HEK293 (cell line): ENCODE measurements at regions not wholly inside any gene's neighbourhood (a gene's known extent, or its start where the extent isn't known, plus 50 kb on each side); places are given as distances from the start of the nearest gene placed in this dataset.

Experiments used
- BCL11B ChIP-seq: fragments of 450-650 bp; formaldehyde crosslinking; IDR thresholded peaks from 2 replicates; pipeline ENCODE4 v1.5.1; 2016; ENCODE audit warnings: low read depth, missing biosample characterization, missing genetic modification characterization
- FEZF1 ChIP-seq: fragments of 450-650 bp; formaldehyde crosslinking; IDR thresholded peaks from 2 replicates; pipeline ENCODE4 v1.5.1; 2016; ENCODE audit warnings: missing biosample characterization, missing genetic modification characterization
- GFI1B ChIP-seq: fragments of 450-650 bp; formaldehyde crosslinking; IDR thresholded peaks from 2 replicates; pipeline ENCODE4 v1.5.1; 2016; ENCODE audit warnings: missing biosample characterization, missing genetic modification characterization
- KLF16 ChIP-seq: fragments of 450-650 bp; formaldehyde crosslinking; IDR thresholded peaks from 2 replicates; pipeline ENCODE4 v1.5.1; 2017; ENCODE audit warnings: missing biosample characterization, missing genetic modification characterization
- MZF1 ChIP-seq: fragments of 450-650 bp; formaldehyde crosslinking; IDR thresholded peaks from 2 replicates; pipeline ENCODE4 v1.5.1; 2017; ENCODE audit warnings: missing biosample characterization, missing genetic modification characterization, borderline replicate concordance
- PBX3 ChIP-seq: sonication (generic); formaldehyde crosslinking; IDR thresholded peaks from 2 replicates; pipeline ENCODE4 v1.8.1; 2022; ENCODE audit warnings: mild to moderate bottlenecking, moderate library complexity, missing genetic modification reagents
- SALL2 ChIP-seq: fragments of 450-650 bp; formaldehyde crosslinking; IDR thresholded peaks from 2 replicates; pipeline ENCODE4 v1.5.0; 2017; ENCODE audit warnings: missing biosample characterization, mild to moderate bottlenecking, missing genetic modification characterization, borderline replicate concordance
- SP7 ChIP-seq: fragments of 450-650 bp; formaldehyde crosslinking; IDR thresholded peaks from 2 replicates; pipeline ENCODE4 v1.5.1; 2016; ENCODE audit warnings: missing biosample characterization, missing genetic modification characterization
- ZBTB20 ChIP-seq: fragments of 450-650 bp; formaldehyde crosslinking; IDR thresholded peaks from 2 replicates; pipeline ENCODE4 v1.5.1; 2016; ENCODE audit warnings: missing biosample characterization, missing genetic modification characterization
- ZBTB48 ChIP-seq: fragments of 450-650 bp; formaldehyde crosslinking; IDR thresholded peaks from 2 replicates; pipeline ENCODE4 v1.5.1; 2016; ENCODE audit warnings: missing biosample characterization, missing genetic modification characterization
- ZEB2 ChIP-seq: fragments of 450-650 bp; formaldehyde crosslinking; IDR thresholded peaks from 2 replicates; pipeline ENCODE4 v1.5.1; 2016; ENCODE audit warnings: missing biosample characterization, missing genetic modification characterization
- ZFHX2 ChIP-seq: fragments of 450-650 bp; formaldehyde crosslinking; conservative IDR thresholded peaks from 2 replicates; pipeline ENCODE4 v1.5.1; 2016; ENCODE audit warnings: missing biosample characterization, missing genetic modification characterization
- ZIC2 ChIP-seq: fragments of 450-650 bp; formaldehyde crosslinking; IDR thresholded peaks from 2 replicates; pipeline ENCODE4 v1.5.1; 2016; ENCODE audit warnings: missing biosample characterization, missing genetic modification characterization
- ZNF132 ChIP-seq: fragments of 450-650 bp; formaldehyde crosslinking; IDR thresholded peaks from 2 replicates; pipeline ENCODE4 v1.5.1; 2017; ENCODE audit warnings: missing biosample characterization, missing genetic modification characterization, borderline replicate concordance
- ZNF133 ChIP-seq: fragments of 450-650 bp; formaldehyde crosslinking; IDR thresholded peaks from 2 replicates; pipeline ENCODE4 v1.5.1; 2016; ENCODE audit warnings: missing biosample characterization, missing genetic modification characterization
- ZNF148 ChIP-seq: fragments of 450-650 bp; formaldehyde crosslinking; IDR thresholded peaks from 2 replicates; pipeline ENCODE4 v1.5.0; 2017; ENCODE audit warnings: missing biosample characterization, missing genetic modification characterization, borderline replicate concordance
- ZNF211 ChIP-seq: fragments of 450-650 bp; formaldehyde crosslinking; IDR thresholded peaks from 2 replicates; pipeline ENCODE4 v1.5.1; 2016; ENCODE audit warnings: low read depth, missing biosample characterization, missing genetic modification characterization
- ZNF223 ChIP-seq: fragments of 450-650 bp; formaldehyde crosslinking; IDR thresholded peaks from 2 replicates; pipeline ENCODE4 v1.5.1; 2016; ENCODE audit warnings: missing biosample characterization, missing genetic modification characterization
- ZNF24 ChIP-seq: fragments of 450-650 bp; formaldehyde crosslinking; IDR thresholded peaks from 2 replicates; pipeline ENCODE4 v1.5.1; 2016; ENCODE audit warnings: missing biosample characterization, missing genetic modification characterization
- ZNF248 ChIP-seq: fragments of 450-650 bp; formaldehyde crosslinking; IDR thresholded peaks from 2 replicates; pipeline ENCODE4 v1.5.1; 2017; ENCODE audit warnings: missing biosample characterization, missing genetic modification characterization
- ZNF266 ChIP-seq: fragments of 450-650 bp; formaldehyde crosslinking; IDR thresholded peaks from 2 replicates; pipeline ENCODE4 v1.5.1; 2016; ENCODE audit warnings: missing biosample characterization, missing genetic modification characterization, low read depth
- ZNF423 ChIP-seq: fragments of 450-650 bp; formaldehyde crosslinking; IDR thresholded peaks from 2 replicates; pipeline ENCODE4 v1.5.1; 2016; ENCODE audit warnings: missing biosample characterization, missing genetic modification characterization
- ZNF48 ChIP-seq: fragments of 450-650 bp; formaldehyde crosslinking; IDR thresholded peaks from 2 replicates; pipeline ENCODE4 v1.5.1; 2016; ENCODE audit warnings: missing biosample characterization, missing genetic modification characterization
- ZNF560 ChIP-seq: fragments of 450-650 bp; formaldehyde crosslinking; IDR thresholded peaks from 2 replicates; pipeline ENCODE4 v1.5.1; 2017; ENCODE audit warnings: missing biosample characterization, missing genetic modification characterization, borderline replicate concordance
- ZNF580 ChIP-seq: fragments of 450-650 bp; formaldehyde crosslinking; IDR thresholded peaks from 2 replicates; pipeline ENCODE4 v1.5.1; 2016; ENCODE audit warnings: missing biosample characterization, missing genetic modification characterization
- ZNF585B ChIP-seq: fragments of 450-650 bp; formaldehyde crosslinking; IDR thresholded peaks from 2 replicates; pipeline ENCODE4 v1.5.1; 2016; ENCODE audit warnings: missing biosample characterization, missing genetic modification characterization
- ZNF610 ChIP-seq: fragments of 450-650 bp; formaldehyde crosslinking; IDR thresholded peaks from 2 replicates; pipeline ENCODE4 v1.5.1; 2016; ENCODE audit warnings: missing biosample characterization, missing genetic modification characterization, borderline replicate concordance
- ZNF670 ChIP-seq: fragments of 450-650 bp; formaldehyde crosslinking; IDR thresholded peaks from 2 replicates; pipeline ENCODE4 v1.5.1; 2016; ENCODE audit warnings: missing biosample characterization, missing genetic modification characterization, low read depth
- ZNF76 ChIP-seq: fragments of 450-650 bp; formaldehyde crosslinking; IDR thresholded peaks from 2 replicates; pipeline ENCODE4; 2016; ENCODE audit warnings: low read depth, missing biosample characterization, missing genetic modification characterization, borderline replicate concordance
- ZNF792 ChIP-seq: fragments of 450-650 bp; formaldehyde crosslinking; IDR thresholded peaks from 2 replicates; pipeline ENCODE4 v1.5.1; 2016; ENCODE audit warnings: missing biosample characterization, missing genetic modification characterization
- ZNF830 ChIP-seq: fragments of 450-650 bp; IDR thresholded peaks from 2 replicates; pipeline ENCODE4 v1.5.0; 2018; ENCODE audit warnings: missing biosample characterization, missing genetic modification characterization, low read depth, mild to moderate bottlenecking, moderate library complexity
- TF ChIP-seq, protein P1 (sequence below): fragments of 450-650 bp; formaldehyde crosslinking; IDR thresholded peaks from 2 replicates; pipeline ENCODE4 v1.5.1; 2016; ENCODE audit warnings: missing biosample characterization, missing genetic modification characterization
- TF ChIP-seq, protein P2 (sequence below): fragments of 450-650 bp; formaldehyde crosslinking; IDR thresholded peaks from 2 replicates; pipeline ENCODE4 v1.5.1; 2016; ENCODE audit warnings: missing biosample characterization, missing genetic modification characterization

- TF ChIP-seq SP7 (peak; percentile 69), GFI1B (tag by site-specific recombination) (no peak), ZNF830 (tag by site-specific recombination) (no peak), ZFHX2 (tag by site-specific recombination) (no peak), ZBTB20 (peak; percentile 88), ZNF670 (no peak), ZIC2 (tag by site-specific recombination) (peak; percentile 67), FEZF1 (tag by site-specific recombination) (no peak), ZNF24 (tag by site-specific recombination) (peak; percentile 75; the same call in 1 of the 2 replicates), ZNF792 (tag by site-specific recombination) (0 out of 2 replicates have a peak, but pooled peaks have one; percentile 15), ZNF133 (tag by site-specific recombination) (no peak), PBX3 (CRISPR knock-in tag) (no peak), ZNF580 (tag by site-specific recombination) (peak; percentile 86), ZNF148 (tag by site-specific recombination) (no peak; the same call in 1 of the 2 replicates), ZNF585B (tag by site-specific recombination) (no peak), ZNF223 (tag by site-specific recombination) (no peak), ZNF132 (no peak), BCL11B (tag by site-specific recombination) (no peak), SALL2 (no peak; the same call in 1 of the 2 replicates), MZF1 (tag by site-specific recombination) (no peak), ZNF48 (tag by site-specific recombination) (no peak), ZNF610 (tag by site-specific recombination) (peak; percentile 73), ZNF211 (tag by site-specific recombination) (no peak), ZEB2 (tag by site-specific recombination) (peak; percentile 77), ZNF248 (tag by site-specific recombination) (no peak), ZNF266 (tag by site-specific recombination) (no peak), KLF16 (tag by site-specific recombination) (no peak), ZNF423 (tag by site-specific recombination) (no peak), ZBTB48 (tag by site-specific recombination) (no peak), ZNF560 (no peak), ZNF76 (peak; percentile 58)
- TF ChIP-seq, protein P1, sequence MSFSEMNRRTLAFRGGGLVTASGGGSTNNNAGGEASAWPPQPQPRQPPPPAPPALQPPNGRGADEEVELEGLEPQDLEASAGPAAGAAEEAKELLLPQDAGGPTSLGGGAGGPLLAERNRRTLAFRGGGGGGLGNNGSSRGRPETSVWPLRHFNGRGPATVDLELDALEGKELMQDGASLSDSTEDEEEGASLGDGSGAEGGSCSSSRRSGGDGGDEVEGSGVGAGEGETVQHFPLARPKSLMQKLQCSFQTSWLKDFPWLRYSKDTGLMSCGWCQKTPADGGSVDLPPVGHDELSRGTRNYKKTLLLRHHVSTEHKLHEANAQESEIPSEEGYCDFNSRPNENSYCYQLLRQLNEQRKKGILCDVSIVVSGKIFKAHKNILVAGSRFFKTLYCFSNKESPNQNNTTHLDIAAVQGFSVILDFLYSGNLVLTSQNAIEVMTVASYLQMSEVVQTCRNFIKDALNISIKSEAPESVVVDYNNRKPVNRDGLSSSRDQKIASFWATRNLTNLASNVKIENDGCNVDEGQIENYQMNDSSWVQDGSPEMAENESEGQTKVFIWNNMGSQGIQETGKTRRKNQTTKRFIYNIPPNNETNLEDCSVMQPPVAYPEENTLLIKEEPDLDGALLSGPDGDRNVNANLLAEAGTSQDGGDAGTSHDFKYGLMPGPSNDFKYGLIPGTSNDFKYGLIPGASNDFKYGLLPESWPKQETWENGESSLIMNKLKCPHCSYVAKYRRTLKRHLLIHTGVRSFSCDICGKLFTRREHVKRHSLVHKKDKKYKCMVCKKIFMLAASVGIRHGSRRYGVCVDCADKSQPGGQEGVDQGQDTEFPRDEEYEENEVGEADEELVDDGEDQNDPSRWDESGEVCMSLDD (tag by site-specific recombination) = no peak
- TF ChIP-seq, protein P2, sequence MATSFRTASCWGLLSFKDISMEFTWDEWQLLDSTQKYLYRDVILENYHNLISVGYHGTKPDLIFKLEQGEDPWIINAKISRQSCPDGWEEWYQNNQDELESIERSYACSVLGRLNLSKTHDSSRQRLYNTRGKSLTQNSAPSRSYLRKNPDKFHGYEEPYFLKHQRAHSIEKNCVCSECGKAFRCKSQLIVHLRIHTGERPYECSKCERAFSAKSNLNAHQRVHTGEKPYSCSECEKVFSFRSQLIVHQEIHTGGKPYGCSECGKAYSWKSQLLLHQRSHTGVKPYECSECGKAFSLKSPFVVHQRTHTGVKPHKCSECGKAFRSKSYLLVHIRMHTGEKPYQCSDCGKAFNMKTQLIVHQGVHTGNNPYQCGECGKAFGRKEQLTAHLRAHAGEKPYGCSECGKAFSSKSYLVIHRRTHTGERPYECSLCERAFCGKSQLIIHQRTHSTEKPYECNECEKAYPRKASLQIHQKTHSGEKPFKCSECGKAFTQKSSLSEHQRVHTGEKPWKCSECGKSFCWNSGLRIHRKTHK (tag by site-specific recombination) = no peak
Observed at GRCh38 chr6:27630727-27631608, 158.1 kb upstream of the ZNF184 start (continued).
